RPMI7951 (cell line): ENCODE measurements at regions not wholly inside any gene's neighbourhood (a gene's known extent, or its start where the extent isn't known, plus 50 kb on each side); places are given as distances from the start of the nearest gene placed in this dataset.
A peak's percentile ranks its signal among the peaks of the same experiment; 100 is the strongest.

ENCODE experiments used
- DNase-seq: peaks from one replicate; pipeline ENCODE4 v3.0.0-alpha.2; 2012; ENCODE audit warnings: low read depth

GRCh38 chr12:67147030-67147429, 122.1 kb upstream of the CAND1 start:
- DNase-seq = no peak

GRCh38 chr12:67147447-67147846, 121.7 kb upstream of the CAND1 start:
- DNase-seq = no peak

- DNase-seq = no peak
Measured at GRCh38 chr12:67148265-67148664, 120.9 kb upstream of the CAND1 start.

GRCh38 chr12:67151886-67152285, 117.3 kb upstream of the CAND1 start:
- DNase-seq = no peak

- no peak for DNase-seq
Measured at GRCh38 chr12:67152451-67152850, 116.7 kb upstream of the CAND1 start.

GRCh38 chr12:67154901-67155300, 114.3 kb upstream of the CAND1 start:
- no peak for DNase-seq

- no peak for DNase-seq
Measured at GRCh38 chr12:67155863-67156262, 113.3 kb upstream of the CAND1 start.

- DNase-seq = peak; percentile 6
Measured at GRCh38 chr12:67161322-67161918, 107.7 kb upstream of the CAND1 start.

- DNase-seq = no peak
Measured at GRCh38 chr12:67173258-67173657, 95.9 kb upstream of the CAND1 start.

GRCh38 chr12:67182551-67182950, 86.6 kb upstream of the CAND1 start:
- DNase-seq = no peak

- DNase-seq = peak; percentile 2
Measured at GRCh38 chr12:67193704-67194103, 75.5 kb upstream of the CAND1 start.

- no peak for DNase-seq
Measured at GRCh38 chr12:67200386-67200785, 68.8 kb upstream of the CAND1 start.

- peak; percentile 16 for DNase-seq
Measured at GRCh38 chr12:67202011-67202677, 67.0 kb upstream of the CAND1 start.

GRCh38 chr12:67202678-67203012, 66.5 kb upstream of the CAND1 start:
- no peak for DNase-seq

- DNase-seq = no peak
Measured at GRCh38 chr12:67208281-67209067, 60.7 kb upstream of the CAND1 start.

GRCh38 chr12:67211029-67211428, 58.1 kb upstream of the CAND1 start:
- DNase-seq = no peak

- DNase-seq = no peak
Measured at GRCh38 chr12:67211494-67211893, 57.7 kb upstream of the CAND1 start.

- no peak for DNase-seq
Measured at GRCh38 chr12:67217647-67218046, 51.5 kb upstream of the CAND1 start.
